ENCODE measurements at regions not wholly inside any gene's neighbourhood (a gene's known extent, or its start where the extent isn't known, plus 50 kb on each side); places are given as distances from the start of the nearest gene placed in this dataset.

- H3K27ac ChIP-seq (ENCODE audit: low read depth in 1 of 2, low read length in 2 of 2): no peak overlapping the region
- DNase-seq: no peak
- CTCF ChIA-PET: no interaction called here
- ATAC-seq (ENCODE audit: poor library complexity): no peak
- no peaks in the 10 kb centered on the region for H3K36me3 ChIP-seq (ENCODE audit: insufficient read depth, low read length)
- no peaks in the 10 kb centered on the region for H3K4me1 ChIP-seq (ENCODE audit: insufficient read depth, low read length)
- POLR2A ChIA-PET: no interaction called here
- H3K27me3 ChIP-seq (ENCODE audit: control insufficient read depth in 1 of 2, insufficient read depth in 2 of 2, low read length in 2 of 2): no peaks in the 10 kb centered on the region
- no peak overlapping the region for H3K4me3 ChIP-seq (ENCODE audit: low read length)
- intact Hi-C loops (cut with DNase I, micrococcal nuclease): no loop called here
- TF ChIP-seq, protein P1, sequence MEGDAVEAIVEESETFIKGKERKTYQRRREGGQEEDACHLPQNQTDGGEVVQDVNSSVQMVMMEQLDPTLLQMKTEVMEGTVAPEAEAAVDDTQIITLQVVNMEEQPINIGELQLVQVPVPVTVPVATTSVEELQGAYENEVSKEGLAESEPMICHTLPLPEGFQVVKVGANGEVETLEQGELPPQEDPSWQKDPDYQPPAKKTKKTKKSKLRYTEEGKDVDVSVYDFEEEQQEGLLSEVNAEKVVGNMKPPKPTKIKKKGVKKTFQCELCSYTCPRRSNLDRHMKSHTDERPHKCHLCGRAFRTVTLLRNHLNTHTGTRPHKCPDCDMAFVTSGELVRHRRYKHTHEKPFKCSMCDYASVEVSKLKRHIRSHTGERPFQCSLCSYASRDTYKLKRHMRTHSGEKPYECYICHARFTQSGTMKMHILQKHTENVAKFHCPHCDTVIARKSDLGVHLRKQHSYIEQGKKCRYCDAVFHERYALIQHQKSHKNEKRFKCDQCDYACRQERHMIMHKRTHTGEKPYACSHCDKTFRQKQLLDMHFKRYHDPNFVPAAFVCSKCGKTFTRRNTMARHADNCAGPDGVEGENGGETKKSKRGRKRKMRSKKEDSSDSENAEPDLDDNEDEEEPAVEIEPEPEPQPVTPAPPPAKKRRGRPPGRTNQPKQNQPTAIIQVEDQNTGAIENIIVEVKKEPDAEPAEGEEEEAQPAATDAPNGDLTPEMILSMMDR (IDR thresholded peaks at IDR 0.05): no peak
- H3K27me3 Mint-ChIP-seq: no peaks in the 10 kb centered on the region
- H3K9me3 ChIP-seq (ENCODE audit: control insufficient read depth in 1 of 2, insufficient read depth in 1 of 2, low read length in 2 of 2): no peaks in the 10 kb centered on the region
- H3K4me3 Mint-ChIP-seq: no peak overlapping the region
- no peaks in the 10 kb centered on the region for H3K36me3 Mint-ChIP-seq (ENCODE audit: low read depth)
- peaks cover 21% of the 10 kb centered on the region for H3K4me1 Mint-ChIP-seq (ENCODE audit: low read depth)
- H3K9me3 Mint-ChIP-seq: no peaks in the 10 kb centered on the region
- no peak overlapping the region for H3K27ac Mint-ChIP-seq
These were observed 210.3 kb upstream of the ARG1 start for GRCh38 chr6:131362696-131363095.

DNA sequence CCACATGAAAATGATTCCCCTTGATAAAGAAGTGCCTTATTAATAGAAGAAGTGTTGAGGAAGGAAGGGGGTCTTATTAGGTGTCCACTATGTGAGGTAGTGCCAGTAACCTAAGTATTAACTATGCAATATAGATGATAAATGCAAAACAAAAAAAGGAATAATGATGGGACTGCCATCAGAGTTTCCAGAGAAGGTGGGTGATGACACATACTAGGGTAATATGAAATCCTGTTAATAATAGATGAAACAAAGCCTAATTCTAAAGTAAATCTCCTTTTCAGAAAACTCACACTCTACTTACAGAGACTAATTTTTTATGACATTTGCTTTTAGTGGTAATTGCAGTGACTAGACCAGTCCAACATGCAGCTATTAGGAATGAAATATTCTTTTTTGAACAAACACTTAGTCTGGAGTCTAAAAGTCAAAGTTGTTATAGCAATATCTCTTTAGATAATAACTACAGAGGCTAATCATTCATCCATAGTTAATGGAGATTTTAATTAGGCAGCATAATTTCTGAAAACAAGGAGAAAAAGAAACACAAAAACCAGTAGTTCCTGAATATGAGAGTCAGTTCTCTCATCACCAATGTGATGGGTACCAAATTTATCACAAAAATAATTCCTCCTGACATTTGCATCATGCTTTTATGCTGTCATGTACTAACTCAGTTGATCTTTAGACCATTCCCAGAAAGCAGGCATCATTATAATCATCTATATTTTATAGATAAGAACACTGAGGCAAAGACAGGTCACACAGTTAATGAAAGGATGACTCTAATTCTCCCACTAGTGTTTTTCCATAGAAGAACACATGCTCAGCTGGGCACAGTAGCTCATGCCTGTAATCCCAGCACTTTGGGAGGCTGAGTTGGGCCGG is 208.8 kb upstream of the ARG1 start:
- CTCF ChIA-PET: no interaction called here

GRCh38 chr6:131366223-131366622 is 206.8 kb upstream of the ARG1 start:
- no peak overlapping the region for H3K27ac Mint-ChIP-seq
- Histone ChIP-seq H3K9me3 (ENCODE audit: control insufficient read depth in 1 of 2, insufficient read depth in 1 of 2, low read length in 2 of 2) (no peaks in the 10 kb centered on the region), H3K36me3 (ENCODE audit: insufficient read depth, low read length) (no peaks in the 10 kb centered on the region), H3K27me3 (ENCODE audit: control insufficient read depth in 1 of 2, insufficient read depth in 2 of 2, low read length in 2 of 2) (no peaks in the 10 kb centered on the region), H3K4me3 (ENCODE audit: low read length) (no peak overlapping the region), H3K4me1 (ENCODE audit: insufficient read depth, low read length) (no peaks in the 10 kb centered on the region), H3K27ac (ENCODE audit: low read depth in 1 of 2, low read length in 2 of 2) (no peak overlapping the region)
- TF ChIP-seq, protein P1 (IDR thresholded peaks at IDR 0.05): no peak
- intact Hi-C loops (cut with DNase I, micrococcal nuclease): loop anchor here in 1 of 2 experiments (5.0 kb wide), 1 partner anchor 64 kb away; no protein-coding TSS in a partner anchor
- peaks cover 36% of the 10 kb centered on the region for H3K4me1 Mint-ChIP-seq (ENCODE audit: low read depth)
- no peak overlapping the region for H3K4me3 Mint-ChIP-seq
- ATAC-seq (ENCODE audit: poor library complexity): no peak
- H3K36me3 Mint-ChIP-seq (ENCODE audit: low read depth): no peaks in the 10 kb centered on the region
- no peaks in the 10 kb centered on the region for H3K27me3 Mint-ChIP-seq
- H3K9me3 Mint-ChIP-seq: no peaks in the 10 kb centered on the region
- ChIA-PET POLR2A (no interaction called here), CTCF (no interaction called here)
- no peak for DNase-seq

More for the DNA sequence above, 208.8 kb upstream of the ARG1 start:
- Histone ChIP-seq H3K36me3 (ENCODE audit: insufficient read depth, low read length) (no peaks in the 10 kb centered on the region), H3K4me1 (ENCODE audit: insufficient read depth, low read length) (no peaks in the 10 kb centered on the region), H3K4me3 (ENCODE audit: low read length) (no peak overlapping the region), H3K27ac (ENCODE audit: low read depth in 1 of 2, low read length in 2 of 2) (no peak overlapping the region), H3K9me3 (ENCODE audit: control insufficient read depth in 1 of 2, insufficient read depth in 1 of 2, low read length in 2 of 2) (no peaks in the 10 kb centered on the region), H3K27me3 (ENCODE audit: control insufficient read depth in 1 of 2, insufficient read depth in 2 of 2, low read length in 2 of 2) (no peaks in the 10 kb centered on the region)
- ATAC-seq (ENCODE audit: poor library complexity) (no peak), DNase-seq (no peak)
- no peak overlapping the region for H3K4me3 Mint-ChIP-seq
- H3K27me3 Mint-ChIP-seq: no peaks in the 10 kb centered on the region
- H3K27ac Mint-ChIP-seq: no peak overlapping the region
- H3K4me1 Mint-ChIP-seq (ENCODE audit: low read depth): peaks cover 33% of the 10 kb centered on the region
- no peaks in the 10 kb centered on the region for H3K9me3 Mint-ChIP-seq
- TF ChIP-seq, protein P1 (IDR thresholded peaks at IDR 0.05): no peak
- no peaks in the 10 kb centered on the region for H3K36me3 Mint-ChIP-seq (ENCODE audit: low read depth)
- intact Hi-C loops (cut with DNase I, micrococcal nuclease): no loop called here
- POLR2A ChIA-PET: no interaction called here

All from CD4-positive, alpha-beta T cell (primary cell).